ENCODE measurements at regions not wholly inside any gene's neighbourhood (a gene's known extent, or its start where the extent isn't known, plus 50 kb on each side); places are given as distances from the start of the nearest gene placed in this dataset.
A peak's percentile ranks its signal among the peaks of the same experiment; 100 is the strongest.

DNA sequence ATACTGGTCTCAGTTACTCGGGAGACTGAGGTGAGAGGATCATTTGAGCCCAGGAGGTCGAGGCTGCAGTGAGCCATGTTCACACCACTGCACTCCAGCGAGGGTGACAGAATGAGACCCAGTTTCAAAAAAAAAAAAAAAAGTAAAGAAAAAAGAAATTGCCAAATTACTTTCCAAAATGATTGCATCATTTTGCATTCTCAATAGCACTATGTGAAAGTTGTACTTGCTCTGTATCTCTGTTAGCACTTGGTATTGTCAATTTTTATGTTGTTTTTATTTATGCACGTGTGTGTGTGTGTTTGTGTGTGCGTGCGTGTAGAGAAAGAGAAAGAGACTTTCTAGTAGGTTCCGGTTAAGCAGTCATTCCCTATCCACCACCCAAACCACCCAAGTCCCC, 328.4 kb downstream of the RAB3C start:
- DNase-seq (ENCODE audit: low read depth in 3 of 3, low spot score in 2 of 3): no peak

GRCh38 chr5:58912116-58912515, 329.2 kb downstream of the RAB3C start:
- DNase-seq (ENCODE audit: low read depth in 3 of 3, low spot score in 2 of 3): no peak

DNA sequence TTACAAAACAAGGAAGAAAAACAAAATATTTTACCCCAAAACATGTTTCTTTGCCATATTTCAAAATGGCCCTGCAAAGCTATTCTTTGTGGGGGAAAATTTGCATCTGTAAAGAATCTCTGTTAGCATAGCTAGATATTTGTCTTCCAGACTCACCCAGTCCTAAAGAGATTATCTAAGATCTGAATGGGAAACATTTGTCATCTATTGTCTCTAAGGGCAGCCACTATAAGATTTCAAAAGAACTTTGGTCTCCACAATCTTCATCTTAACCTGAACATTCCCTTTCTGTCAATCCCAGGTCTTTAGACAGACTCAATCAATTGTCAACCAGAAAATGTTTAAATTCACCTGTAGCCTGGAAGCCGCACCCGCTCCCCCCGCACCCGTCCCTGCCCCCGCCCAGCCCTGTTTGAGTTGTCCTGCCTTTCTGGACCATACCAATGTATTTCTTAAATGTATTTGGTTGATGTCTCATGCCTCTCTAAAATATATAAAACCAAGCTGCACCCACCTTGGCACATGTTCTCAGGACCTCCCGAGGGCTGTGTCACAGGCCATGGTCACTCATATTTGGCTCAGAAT, 330.6 kb downstream of the RAB3C start:
- DNase-seq (ENCODE audit: low read depth in 3 of 3, low spot score in 2 of 3): no peak

DNA sequence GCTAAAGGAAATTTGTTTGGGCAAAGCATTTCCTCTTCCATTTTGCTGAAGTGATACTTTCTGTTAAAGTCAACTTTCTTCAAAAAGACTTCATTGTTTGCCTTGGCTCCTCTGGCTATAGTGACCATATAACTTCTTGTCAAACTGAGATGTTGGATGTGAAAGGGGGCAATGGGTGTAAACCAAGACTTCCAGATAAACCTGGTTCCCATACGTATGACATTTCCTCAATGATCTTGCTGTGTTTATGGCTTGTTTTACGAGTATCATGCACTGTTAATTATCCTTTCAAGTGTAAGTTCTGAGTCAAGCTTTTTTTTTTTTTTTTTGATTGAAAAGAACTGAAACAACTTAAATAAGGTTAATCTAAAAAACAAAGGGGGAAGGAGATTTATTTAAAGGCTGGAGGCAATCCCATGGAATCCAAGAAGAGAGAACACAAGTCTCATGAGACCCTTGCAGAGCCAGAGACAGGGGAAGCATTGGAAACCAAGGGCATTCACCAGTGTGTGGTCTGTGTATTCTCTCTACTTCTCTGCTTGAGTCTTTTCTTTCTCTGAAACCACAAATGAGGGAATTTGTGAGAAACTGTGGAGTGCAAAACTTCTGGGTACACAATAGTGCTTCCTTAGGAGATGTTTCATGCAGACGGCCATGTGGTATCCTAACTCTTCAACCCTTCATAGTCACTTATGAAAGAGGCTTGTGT, 335.3 kb downstream of the RAB3C start:
- peak in 2 of 3 donors; percentile 16 to 24 for DNase-seq (ENCODE audit: low read depth in 3 of 3, low spot score in 2 of 3)
